ENCODE measurements at regions not wholly inside any gene's neighbourhood (a gene's known extent, or its start where the extent isn't known, plus 50 kb on each side); places are given as distances from the start of the nearest gene placed in this dataset.

DNA sequence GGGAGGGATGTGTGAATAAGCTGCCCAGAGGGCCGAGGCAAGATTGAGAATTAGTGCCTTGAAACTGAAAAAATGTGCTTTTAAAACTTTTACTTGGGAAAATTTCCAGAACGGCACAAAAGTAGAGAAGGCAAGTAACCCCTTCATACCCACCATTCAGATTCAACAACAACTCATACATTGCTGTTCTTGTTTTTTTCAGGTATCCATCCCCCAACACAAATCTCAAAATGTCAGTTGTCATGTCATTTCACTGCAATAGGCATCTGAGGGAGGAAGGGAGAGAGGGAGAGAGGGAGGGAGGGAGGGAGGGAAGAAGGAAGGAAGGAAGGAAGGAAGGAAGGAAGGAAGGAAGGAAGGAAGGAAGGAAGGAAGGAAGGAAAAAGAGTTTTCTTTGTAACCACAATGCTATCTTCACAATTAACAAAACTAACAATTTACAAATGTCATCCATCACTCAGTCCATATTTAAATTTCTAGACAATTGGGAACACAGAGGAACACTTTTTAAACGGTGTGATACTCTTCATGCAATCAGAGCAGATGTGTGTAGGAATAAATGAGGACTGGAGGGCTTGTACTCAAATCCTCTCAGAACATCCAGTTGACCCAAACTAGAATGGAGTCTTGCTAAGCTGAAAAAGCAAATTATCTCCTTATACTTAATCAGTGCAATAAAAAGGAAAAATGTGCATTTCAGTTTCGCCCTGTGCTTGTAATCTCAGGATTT, 54.8 kb upstream of the ADGRG2 start:
- no peak overlapping the region for H3K4me3 ChIP-seq (ENCODE audit: low read depth in 2 of 2, low read length in 1 of 2)
- no peak for DNase-seq
- H3K36me3 ChIP-seq (replicated peaks in 1 of 2; ENCODE audit: control insufficient read depth in 1 of 2, insufficient read depth in 2 of 2, low read length in 1 of 2) = no peaks in the 10 kb centered on the region
- H3K4me1 ChIP-seq (ENCODE audit: control insufficient read depth in 1 of 2, insufficient read depth in 2 of 2, low read depth in 1 of 2, low read length in 1 of 2) = peaks cover 0 to 16% of the 10 kb centered on the region in 2 experiments; a peak in 1 of 4 replicates
- no peaks in the 10 kb centered on the region for H3F3A ChIP-seq (replicated peaks; ENCODE audit: insufficient read depth)
- no peaks in the 10 kb centered on the region for H3K9me2 ChIP-seq
- no peak overlapping the region for H3K4me2 ChIP-seq
- no peak overlapping the region for H2AFZ ChIP-seq (ENCODE audit: low read depth)
- H3K27ac ChIP-seq (ENCODE audit: low read depth in 2 of 2, low read length in 1 of 2) = no peak overlapping the region
- POLR2A ChIA-PET = no interaction called here
- no peaks in the 10 kb centered on the region for H3K9me3 ChIP-seq
- no peak overlapping the region for H3K9ac ChIP-seq
- 29% methylated on average over 4 of the region's 4 CpGs for WGBS (ENCODE audit: low lambda C conversion rate)
- no peaks in the 10 kb centered on the region for H3K79me2 ChIP-seq (ENCODE audit: insufficient read depth)
- H4K20me1 ChIP-seq (ENCODE audit: insufficient read depth) = no peaks in the 10 kb centered on the region
- H3K27me3 ChIP-seq (ENCODE audit: insufficient read depth) = no peaks in the 10 kb centered on the region
- CTCF ChIA-PET = interaction anchor here (1.6 kb wide), 1 partner anchor 8 kb away, joined by 4 read pairs; no protein-coding TSS in a partner anchor
- TF ChIP-seq CHD2 (IDR thresholded peaks at IDR 0.05; ENCODE audit: low read length, partially characterized antibody) = no peak
- no peak for TF ChIP-seq GATA2 (CRISPR knock-in tag; IDR thresholded peaks at IDR 0.05)
- no peak for TF ChIP-seq MXI1 (IDR thresholded peaks at IDR 0.05; ENCODE audit: low read depth, low read length)
- no peak for TF ChIP-seq TCF12 (IDR thresholded peaks at IDR 0.05)
- TF ChIP-seq RCOR1 (IDR thresholded peaks at IDR 0.05; ENCODE audit: low read length) = no peak

DNA sequence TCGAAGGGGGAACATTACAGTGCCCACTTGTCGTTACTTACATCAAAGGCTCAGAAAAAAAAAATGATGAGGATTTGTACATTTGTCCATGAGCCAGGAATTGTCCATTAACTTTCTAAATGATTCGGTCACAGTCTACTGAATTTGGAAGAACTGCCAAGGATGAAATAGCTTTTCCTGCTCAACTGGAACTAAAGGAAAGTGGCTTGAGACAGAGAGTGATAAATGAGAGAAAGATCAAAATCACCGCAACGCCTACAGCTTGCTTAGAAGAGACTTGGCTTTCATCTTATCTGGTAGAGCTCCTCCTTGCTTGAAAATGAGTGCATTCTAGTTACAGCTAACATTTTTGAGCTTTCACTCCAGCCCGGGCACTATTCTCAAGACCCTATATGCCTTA, 55.5 kb upstream of the ADGRG2 start:
- no peaks in the 10 kb centered on the region for H4K20me1 ChIP-seq (ENCODE audit: insufficient read depth)
- WGBS (ENCODE audit: low lambda C conversion rate) = 40% methylated on average over 6 of the region's 6 CpGs
- CTCF ChIA-PET = interaction anchor here (1.1 to 1.6 kb wide), 2 partner anchors 8 to 10 kb away, joined by 3 to 4 read pairs; no protein-coding TSS in a partner anchor

More for the DNA sequence above, 55.5 kb upstream of the ADGRG2 start:
- Histone ChIP-seq H3K4me2 (no peak overlapping the region), H3K27me3 (ENCODE audit: insufficient read depth) (no peaks in the 10 kb centered on the region), H3K4me3 (ENCODE audit: low read depth in 2 of 2, low read length in 1 of 2) (no peak overlapping the region), H3K9me3 (no peaks in the 10 kb centered on the region), H3K36me3 (replicated peaks in 1 of 2; ENCODE audit: control insufficient read depth in 1 of 2, insufficient read depth in 2 of 2, low read length in 1 of 2) (no peaks in the 10 kb centered on the region), H3F3A (replicated peaks; ENCODE audit: insufficient read depth) (no peaks in the 10 kb centered on the region), H3K79me2 (ENCODE audit: insufficient read depth) (no peaks in the 10 kb centered on the region), H3K4me1 (ENCODE audit: control insufficient read depth in 1 of 2, insufficient read depth in 2 of 2, low read depth in 1 of 2, low read length in 1 of 2) (peaks cover 0 to 11% of the 10 kb centered on the region in 2 experiments; a peak in 1 of 4 replicates), H3K27ac (ENCODE audit: low read depth in 2 of 2, low read length in 1 of 2) (no peak overlapping the region), H2AFZ (ENCODE audit: low read depth) (no peak overlapping the region), H3K9ac (no peak overlapping the region), H3K9me2 (no peaks in the 10 kb centered on the region)
- no peak for DNase-seq
- POLR2A ChIA-PET = no interaction called here
- TF ChIP-seq RAD21 (IDR thresholded peaks at IDR 0.05; ENCODE audit: low read length) (no peak), JUND (IDR thresholded peaks at IDR 0.05) (no peak), RFX5 (IDR thresholded peaks at IDR 0.05; ENCODE audit: low read length) (no peak), NFIC (IDR thresholded peaks at IDR 0.05; ENCODE audit: borderline replicate concordance) (no peak), POLR2AphosphoS5 (IDR thresholded peaks at IDR 0.05; ENCODE audit: low read depth, low read length) (no peak), USF1 (IDR thresholded peaks at IDR 0.05; ENCODE audit: borderline replicate concordance, low read depth) (no peak), ELF1 (IDR thresholded peaks at IDR 0.05) (no peak), FOXJ3 (CRISPR knock-in tag; IDR thresholded peaks at IDR 0.05) (no peak), IRF3 (IDR thresholded peaks at IDR 0.05; ENCODE audit: low read depth, low read length) (no peak), FOSL2 (IDR thresholded peaks at IDR 0.05; ENCODE audit: borderline replicate concordance, low read depth) (no peak), TEAD4 (IDR thresholded peaks at IDR 0.05; ENCODE audit: borderline replicate concordance, insufficient read depth) (no peak), CHD2 (IDR thresholded peaks at IDR 0.05; ENCODE audit: low read length, partially characterized antibody) (no peak), REST (IDR thresholded peaks at IDR 0.05; ENCODE audit: low read depth, low read length) (no peak), RCOR1 (IDR thresholded peaks at IDR 0.05; ENCODE audit: low read length) (no peak)
- TF ChIP-seq, protein P1, sequence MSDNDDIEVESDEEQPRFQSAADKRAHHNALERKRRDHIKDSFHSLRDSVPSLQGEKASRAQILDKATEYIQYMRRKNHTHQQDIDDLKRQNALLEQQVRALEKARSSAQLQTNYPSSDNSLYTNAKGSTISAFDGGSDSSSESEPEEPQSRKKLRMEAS (IDR thresholded peaks at IDR 0.05; ENCODE audit: low read depth) = no peak
